ENCODE measurements at regions not wholly inside any gene's neighbourhood (a gene's known extent, or its start where the extent isn't known, plus 50 kb on each side); places are given as distances from the start of the nearest gene placed in this dataset.

GRCh38 chr15:69536726-69537512, 84.3 kb downstream of the RPLP1 start:
- TF ChIP-seq POLR2A (IDR thresholded peaks at IDR 0.05) = no peak
- TF ChIP-seq, protein P1, sequence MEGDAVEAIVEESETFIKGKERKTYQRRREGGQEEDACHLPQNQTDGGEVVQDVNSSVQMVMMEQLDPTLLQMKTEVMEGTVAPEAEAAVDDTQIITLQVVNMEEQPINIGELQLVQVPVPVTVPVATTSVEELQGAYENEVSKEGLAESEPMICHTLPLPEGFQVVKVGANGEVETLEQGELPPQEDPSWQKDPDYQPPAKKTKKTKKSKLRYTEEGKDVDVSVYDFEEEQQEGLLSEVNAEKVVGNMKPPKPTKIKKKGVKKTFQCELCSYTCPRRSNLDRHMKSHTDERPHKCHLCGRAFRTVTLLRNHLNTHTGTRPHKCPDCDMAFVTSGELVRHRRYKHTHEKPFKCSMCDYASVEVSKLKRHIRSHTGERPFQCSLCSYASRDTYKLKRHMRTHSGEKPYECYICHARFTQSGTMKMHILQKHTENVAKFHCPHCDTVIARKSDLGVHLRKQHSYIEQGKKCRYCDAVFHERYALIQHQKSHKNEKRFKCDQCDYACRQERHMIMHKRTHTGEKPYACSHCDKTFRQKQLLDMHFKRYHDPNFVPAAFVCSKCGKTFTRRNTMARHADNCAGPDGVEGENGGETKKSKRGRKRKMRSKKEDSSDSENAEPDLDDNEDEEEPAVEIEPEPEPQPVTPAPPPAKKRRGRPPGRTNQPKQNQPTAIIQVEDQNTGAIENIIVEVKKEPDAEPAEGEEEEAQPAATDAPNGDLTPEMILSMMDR (IDR thresholded peaks at IDR 0.05) = no peak
